ENCODE measurements at regions not wholly inside any gene's neighbourhood (a gene's known extent, or its start where the extent isn't known, plus 50 kb on each side); places are given as distances from the start of the nearest gene placed in this dataset.

DNA sequence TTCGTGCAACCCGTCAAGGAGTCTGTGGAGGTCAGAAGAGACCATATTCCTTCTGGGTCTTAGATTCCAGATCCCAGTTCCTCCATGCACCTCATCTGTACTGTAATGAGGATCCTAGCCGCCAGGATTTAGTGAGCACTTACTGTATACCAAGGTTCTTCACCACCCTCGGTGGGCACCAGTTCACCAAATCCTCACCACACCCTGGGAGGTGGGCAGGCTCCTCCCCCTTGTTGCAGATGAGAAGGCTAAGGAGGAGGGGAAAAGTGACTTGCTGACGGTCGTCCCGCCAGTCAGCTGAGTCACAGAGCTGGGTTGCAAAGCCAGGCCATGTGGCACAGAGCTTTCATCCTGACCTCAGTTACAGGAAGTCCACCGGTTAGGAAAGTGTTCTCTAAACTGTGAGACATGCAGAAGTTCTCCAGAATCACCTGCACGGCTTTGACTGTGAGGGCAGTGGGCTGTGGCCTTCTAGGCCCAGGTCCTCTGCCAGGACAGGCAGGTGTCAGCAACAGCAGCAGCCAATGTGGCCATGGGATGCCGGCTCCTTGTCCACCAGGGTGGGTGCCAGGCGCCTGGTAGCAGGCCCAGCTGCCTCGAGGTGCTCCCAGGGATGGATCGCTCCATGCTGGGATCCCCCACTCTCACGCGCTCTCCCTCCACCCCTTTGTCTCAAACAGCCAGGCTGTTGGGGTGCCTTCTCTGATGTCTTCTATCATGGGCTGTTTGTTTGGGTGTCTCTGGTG, 240.3 kb upstream of the GSE1 start:
- H3K27me3 ChIP-seq (ENCODE audit: control insufficient read depth, insufficient read depth, low read length) = no peaks in the 10 kb centered on the region
- intact Hi-C loops (cut with micrococcal nuclease; ENCODE audit: unreplicated experiment) = no loop called here
- H3K36me3 ChIP-seq (ENCODE audit: control insufficient read depth, insufficient read depth, low read length) = no peaks in the 10 kb centered on the region
- TF ChIP-seq SIN3A (IDR thresholded peaks at IDR 0.05; ENCODE audit: borderline replicate concordance, insufficient read depth, low read depth, low read length) (no peak), POLR2AphosphoS5 (IDR thresholded peaks at IDR 0.05; ENCODE audit: low read depth, low read length) (no peak), TCF7L2 (IDR thresholded peaks at IDR 0.05; ENCODE audit: low read depth, low read length) (no peak)
- TF ChIP-seq, protein P1, sequence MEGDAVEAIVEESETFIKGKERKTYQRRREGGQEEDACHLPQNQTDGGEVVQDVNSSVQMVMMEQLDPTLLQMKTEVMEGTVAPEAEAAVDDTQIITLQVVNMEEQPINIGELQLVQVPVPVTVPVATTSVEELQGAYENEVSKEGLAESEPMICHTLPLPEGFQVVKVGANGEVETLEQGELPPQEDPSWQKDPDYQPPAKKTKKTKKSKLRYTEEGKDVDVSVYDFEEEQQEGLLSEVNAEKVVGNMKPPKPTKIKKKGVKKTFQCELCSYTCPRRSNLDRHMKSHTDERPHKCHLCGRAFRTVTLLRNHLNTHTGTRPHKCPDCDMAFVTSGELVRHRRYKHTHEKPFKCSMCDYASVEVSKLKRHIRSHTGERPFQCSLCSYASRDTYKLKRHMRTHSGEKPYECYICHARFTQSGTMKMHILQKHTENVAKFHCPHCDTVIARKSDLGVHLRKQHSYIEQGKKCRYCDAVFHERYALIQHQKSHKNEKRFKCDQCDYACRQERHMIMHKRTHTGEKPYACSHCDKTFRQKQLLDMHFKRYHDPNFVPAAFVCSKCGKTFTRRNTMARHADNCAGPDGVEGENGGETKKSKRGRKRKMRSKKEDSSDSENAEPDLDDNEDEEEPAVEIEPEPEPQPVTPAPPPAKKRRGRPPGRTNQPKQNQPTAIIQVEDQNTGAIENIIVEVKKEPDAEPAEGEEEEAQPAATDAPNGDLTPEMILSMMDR (IDR thresholded peaks at IDR 0.05) = no peak
- TF ChIP-seq, protein P2, sequence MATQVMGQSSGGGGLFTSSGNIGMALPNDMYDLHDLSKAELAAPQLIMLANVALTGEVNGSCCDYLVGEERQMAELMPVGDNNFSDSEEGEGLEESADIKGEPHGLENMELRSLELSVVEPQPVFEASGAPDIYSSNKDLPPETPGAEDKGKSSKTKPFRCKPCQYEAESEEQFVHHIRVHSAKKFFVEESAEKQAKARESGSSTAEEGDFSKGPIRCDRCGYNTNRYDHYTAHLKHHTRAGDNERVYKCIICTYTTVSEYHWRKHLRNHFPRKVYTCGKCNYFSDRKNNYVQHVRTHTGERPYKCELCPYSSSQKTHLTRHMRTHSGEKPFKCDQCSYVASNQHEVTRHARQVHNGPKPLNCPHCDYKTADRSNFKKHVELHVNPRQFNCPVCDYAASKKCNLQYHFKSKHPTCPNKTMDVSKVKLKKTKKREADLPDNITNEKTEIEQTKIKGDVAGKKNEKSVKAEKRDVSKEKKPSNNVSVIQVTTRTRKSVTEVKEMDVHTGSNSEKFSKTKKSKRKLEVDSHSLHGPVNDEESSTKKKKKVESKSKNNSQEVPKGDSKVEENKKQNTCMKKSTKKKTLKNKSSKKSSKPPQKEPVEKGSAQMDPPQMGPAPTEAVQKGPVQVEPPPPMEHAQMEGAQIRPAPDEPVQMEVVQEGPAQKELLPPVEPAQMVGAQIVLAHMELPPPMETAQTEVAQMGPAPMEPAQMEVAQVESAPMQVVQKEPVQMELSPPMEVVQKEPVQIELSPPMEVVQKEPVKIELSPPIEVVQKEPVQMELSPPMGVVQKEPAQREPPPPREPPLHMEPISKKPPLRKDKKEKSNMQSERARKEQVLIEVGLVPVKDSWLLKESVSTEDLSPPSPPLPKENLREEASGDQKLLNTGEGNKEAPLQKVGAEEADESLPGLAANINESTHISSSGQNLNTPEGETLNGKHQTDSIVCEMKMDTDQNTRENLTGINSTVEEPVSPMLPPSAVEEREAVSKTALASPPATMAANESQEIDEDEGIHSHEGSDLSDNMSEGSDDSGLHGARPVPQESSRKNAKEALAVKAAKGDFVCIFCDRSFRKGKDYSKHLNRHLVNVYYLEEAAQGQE (IDR thresholded peaks at IDR 0.05; ENCODE audit: insufficient read depth in 1 of 2, low read depth in 2 of 2, low read length in 1 of 2) = no peak
- ChIA-PET CTCF (no interaction called here), POLR2A (no interaction called here)
- H3K4me1 ChIP-seq (ENCODE audit: control insufficient read depth, insufficient read depth, low read length) = peaks cover 26% of the 10 kb centered on the region
- H3K27ac ChIP-seq (ENCODE audit: low read length) = peak overlapping the region; percentile 29; the same call in 1 of the 2 replicates
- no peaks in the 10 kb centered on the region for H3K9me3 ChIP-seq (ENCODE audit: control insufficient read depth, insufficient read depth, low read depth, low read length)
- no peak overlapping the region for H3K4me3 ChIP-seq (ENCODE audit: low read depth in 2 of 2, low read length in 2 of 2)
- DNase-seq (ENCODE audit: low read depth, low spot score) (no peak), ATAC-seq (no peak)
- BruUV-seq (replicated peaks) = no TSS peak
- in situ Hi-C loops (cut with HindIII; ENCODE audit: low pct_unique_long_range_greater_than_20kb, low sequenced_read_pairs) = no loop called here

DNA sequence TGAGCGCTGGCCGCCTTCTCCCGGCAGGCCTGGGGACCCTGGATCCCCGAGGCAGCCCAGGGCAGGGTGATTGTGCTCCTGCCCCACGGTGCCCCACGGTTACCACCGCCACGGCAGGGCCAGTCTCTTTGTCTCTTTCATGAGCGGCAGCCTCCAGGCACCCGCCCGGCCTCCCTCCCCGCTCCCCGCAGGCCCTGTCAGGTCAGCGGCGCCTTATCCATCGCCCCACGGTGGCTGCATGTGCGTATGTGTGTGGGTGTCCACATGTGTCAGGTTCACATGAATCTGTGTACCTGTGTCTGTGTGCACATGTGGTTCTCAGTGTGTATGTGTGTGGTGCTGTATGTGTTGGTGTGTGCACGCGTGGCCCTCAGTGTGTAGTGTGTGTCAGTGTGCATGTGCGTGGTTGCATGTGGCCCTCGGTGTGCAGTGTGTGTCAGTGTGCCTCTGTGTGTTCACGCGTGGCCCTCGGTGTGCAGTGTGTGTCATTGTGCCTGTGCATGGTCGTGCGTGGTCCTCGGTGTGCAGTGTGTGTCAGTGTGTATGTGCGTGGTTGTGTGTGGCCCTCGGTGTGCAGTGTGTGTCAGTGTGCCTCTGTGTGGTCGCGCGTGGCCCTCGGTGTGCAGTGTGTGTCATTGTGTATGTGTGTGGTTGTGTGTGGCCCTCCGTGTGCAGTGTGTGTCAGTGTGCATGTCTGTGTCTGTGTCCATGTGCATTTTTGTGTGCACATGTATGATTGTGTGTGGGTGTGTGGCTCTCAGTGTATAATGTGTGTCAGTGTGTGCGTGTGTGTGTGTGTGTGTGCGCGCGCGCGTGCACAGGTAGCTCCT, 239.2 kb upstream of the GSE1 start:
- no peaks in the 10 kb centered on the region for H3K36me3 ChIP-seq (ENCODE audit: control insufficient read depth, insufficient read depth, low read length)
- H3K27me3 ChIP-seq (ENCODE audit: control insufficient read depth, insufficient read depth, low read length) = no peaks in the 10 kb centered on the region
- H3K4me1 ChIP-seq (ENCODE audit: control insufficient read depth, insufficient read depth, low read length) = peaks cover 23% of the 10 kb centered on the region
- H3K9me3 ChIP-seq (ENCODE audit: control insufficient read depth, insufficient read depth, low read depth, low read length) = no peaks in the 10 kb centered on the region
- TF ChIP-seq SIN3A (IDR thresholded peaks at IDR 0.05; ENCODE audit: borderline replicate concordance, insufficient read depth, low read depth, low read length) (no peak), TCF7L2 (IDR thresholded peaks at IDR 0.05; ENCODE audit: low read depth, low read length) (no peak), POLR2AphosphoS5 (IDR thresholded peaks at IDR 0.05; ENCODE audit: low read depth, low read length) (no peak)
- TF ChIP-seq, protein P1 (IDR thresholded peaks at IDR 0.05) = no peak
- TF ChIP-seq, protein P2 (IDR thresholded peaks at IDR 0.05; ENCODE audit: insufficient read depth in 1 of 2, low read depth in 2 of 2, low read length in 1 of 2) = no peak
- intact Hi-C loops (cut with micrococcal nuclease; ENCODE audit: unreplicated experiment) (no loop called here), in situ Hi-C loops (cut with HindIII; ENCODE audit: low pct_unique_long_range_greater_than_20kb, low sequenced_read_pairs) (no loop called here)
- ChIA-PET POLR2A (no interaction called here), CTCF (no interaction called here)
- no peak overlapping the region for H3K27ac ChIP-seq (ENCODE audit: low read length)
- no peak for DNase-seq (ENCODE audit: low read depth, low spot score)
- H3K4me3 ChIP-seq (ENCODE audit: low read depth in 2 of 2, low read length in 2 of 2) = no peak overlapping the region
- no TSS peak for BruUV-seq (replicated peaks)
- no peak for ATAC-seq
